Smooth muscle cell (in vitro differentiated cells): ENCODE measurements at regions not wholly inside any gene's neighbourhood (a gene's known extent, or its start where the extent isn't known, plus 50 kb on each side); places are given as distances from the start of the nearest gene placed in this dataset.

Experiments
- DNase-seq: peaks from one replicate; lab custom pipeline; 2025; ENCODE audit not compliant: unreplicated experiment; lab: John Stamatoyannopoulos, UW
- H2AFZ ChIP-seq: fragments of 200-600 bp; sonication (generic); 2 replicates; pipeline ENCODE4 v1.6.0; 2016; ENCODE audit warnings: antibody characterized with exemption, low read depth, mild to moderate bottlenecking
- H3F3A ChIP-seq: fragments of 200-600 bp; sonication (generic); 2 replicates; pipeline ENCODE4 v1.6.0; 2017; ENCODE audit warnings: antibody characterized with exemption, low read depth
- H3K27ac ChIP-seq: fragments of 200-600 bp; sonication (generic); 2 replicates; pipeline ENCODE4 v1.5.1; 2016; ENCODE audit warnings: low read depth, mild to moderate bottlenecking
- H3K27me3 ChIP-seq: fragments of 200-600 bp; sonication (generic); 2 replicates; pipeline ENCODE4 v1.6.1; 2016; ENCODE audit warnings: low read depth, mild to moderate bottlenecking
- H3K36me3 ChIP-seq: fragments of 200-600 bp; sonication (generic); 2 replicates; pipeline ENCODE4 v1.5.1; 2016; ENCODE audit warnings: low read depth
- H3K4me1 ChIP-seq: fragments of 200-600 bp; sonication (generic); 2 replicates; pipeline ENCODE4 v1.5.1; 2016; ENCODE audit warnings: low read depth
- H3K4me2 ChIP-seq: fragments of 200-600 bp; sonication (generic); 2 replicates; pipeline ENCODE4 v1.6.0; 2016; ENCODE audit warnings: mild to moderate bottlenecking
- H3K4me3 ChIP-seq: fragments of 200-600 bp; sonication (generic); 2 replicates; pipeline ENCODE4 v1.5.1; 2016; ENCODE audit warnings: mild to moderate bottlenecking
- H3K79me2 ChIP-seq: fragments of 200-600 bp; sonication (generic); 2 replicates; pipeline ENCODE4 v1.6.0; 2016; ENCODE audit warnings: low read depth, mild to moderate bottlenecking
- H3K9ac ChIP-seq: fragments of 200-600 bp; sonication (generic); 2 replicates; pipeline ENCODE4 v1.6.0; 2016; ENCODE audit warnings: low read depth
- H3K9me3 ChIP-seq: fragments of 200-600 bp; sonication (generic); replicated peaks from 2 replicates; pipeline ENCODE4 v1.5.1; 2016; ENCODE audit warnings: low read depth
- H4K20me1 ChIP-seq: fragments of 200-600 bp; sonication (generic); 2 replicates; pipeline ENCODE4 v1.6.0; 2016; ENCODE audit warnings: low read depth
- WGBS: methylation state at CpG from one replicate; pipeline ENCODE4 v1.1.7; 2016; ENCODE audit warnings: low lambda C conversion rate; 5-methylcytosine and 5-hydroxymethylcytosine counted together
- TF ChIP-seq, protein P1 (sequence below): fragments of 200-600 bp; sonication (generic); IDR thresholded peaks from 2 replicates; pipeline ENCODE4 v1.5.1; 2017; ENCODE audit warnings: borderline replicate concordance, mild to moderate bottlenecking, antibody characterized with exemption; ENCODE audit not compliant: insufficient read depth, poor library complexity, severe bottlenecking

GRCh38 chr1:170789063-170789462 is 125.1 kb downstream of the PRRX1 start:
- Histone ChIP-seq H3K27ac (no peak overlapping the region), H3K9me3 (no peaks in the 10 kb centered on the region), H3K4me2 (no peak overlapping the region), H2AFZ (no peak overlapping the region), H3F3A (no peaks in the 10 kb centered on the region), H3K79me2 (no peaks in the 10 kb centered on the region), H4K20me1 (no peaks in the 10 kb centered on the region), H3K4me3 (no peak overlapping the region), H3K9ac (no peak overlapping the region), H3K27me3 (no peaks in the 10 kb centered on the region), H3K4me1 (no peaks in the 10 kb centered on the region), H3K36me3 (no peaks in the 10 kb centered on the region)
- TF ChIP-seq, protein P1, sequence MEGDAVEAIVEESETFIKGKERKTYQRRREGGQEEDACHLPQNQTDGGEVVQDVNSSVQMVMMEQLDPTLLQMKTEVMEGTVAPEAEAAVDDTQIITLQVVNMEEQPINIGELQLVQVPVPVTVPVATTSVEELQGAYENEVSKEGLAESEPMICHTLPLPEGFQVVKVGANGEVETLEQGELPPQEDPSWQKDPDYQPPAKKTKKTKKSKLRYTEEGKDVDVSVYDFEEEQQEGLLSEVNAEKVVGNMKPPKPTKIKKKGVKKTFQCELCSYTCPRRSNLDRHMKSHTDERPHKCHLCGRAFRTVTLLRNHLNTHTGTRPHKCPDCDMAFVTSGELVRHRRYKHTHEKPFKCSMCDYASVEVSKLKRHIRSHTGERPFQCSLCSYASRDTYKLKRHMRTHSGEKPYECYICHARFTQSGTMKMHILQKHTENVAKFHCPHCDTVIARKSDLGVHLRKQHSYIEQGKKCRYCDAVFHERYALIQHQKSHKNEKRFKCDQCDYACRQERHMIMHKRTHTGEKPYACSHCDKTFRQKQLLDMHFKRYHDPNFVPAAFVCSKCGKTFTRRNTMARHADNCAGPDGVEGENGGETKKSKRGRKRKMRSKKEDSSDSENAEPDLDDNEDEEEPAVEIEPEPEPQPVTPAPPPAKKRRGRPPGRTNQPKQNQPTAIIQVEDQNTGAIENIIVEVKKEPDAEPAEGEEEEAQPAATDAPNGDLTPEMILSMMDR: no peak
- 85% methylated on average over 2 of the region's 2 CpGs for WGBS
- DNase-seq: no peak

DNA sequence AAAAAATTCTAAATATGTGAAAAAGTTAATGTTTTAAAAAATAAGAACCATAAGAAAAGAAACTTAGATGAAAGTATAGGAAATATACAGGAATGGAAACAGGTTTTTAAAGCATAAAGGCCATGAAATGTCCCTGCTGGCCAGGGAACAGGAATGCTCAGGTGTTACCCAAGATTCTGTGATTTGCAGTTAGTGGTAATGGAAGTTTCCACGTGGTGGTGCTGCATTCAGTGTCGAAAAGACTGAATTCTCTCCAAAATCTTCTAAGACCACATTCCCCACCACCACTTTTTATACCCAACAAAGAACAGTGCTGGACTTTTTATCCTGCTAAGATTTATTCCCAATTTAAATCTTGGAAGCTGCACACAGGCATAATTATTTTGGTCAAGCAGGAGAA is 126.2 kb downstream of the PRRX1 start:
- no peaks in the 10 kb centered on the region for H3K79me2 ChIP-seq
- 37% methylated on average over 2 of the region's 2 CpGs for WGBS
- H3K4me2 ChIP-seq: no peak overlapping the region
- no peaks in the 10 kb centered on the region for H3K36me3 ChIP-seq
- no peaks in the 10 kb centered on the region for H3F3A ChIP-seq
- no peak for DNase-seq
- TF ChIP-seq, protein P1: no peak
- H3K9ac ChIP-seq: no peak overlapping the region
- no peak overlapping the region for H2AFZ ChIP-seq
- H3K9me3 ChIP-seq: no peaks in the 10 kb centered on the region
- no peaks in the 10 kb centered on the region for H4K20me1 ChIP-seq
- no peaks in the 10 kb centered on the region for H3K4me1 ChIP-seq
- no peak overlapping the region for H3K4me3 ChIP-seq
- H3K27me3 ChIP-seq: no peaks in the 10 kb centered on the region
- no peak overlapping the region for H3K27ac ChIP-seq

DNA sequence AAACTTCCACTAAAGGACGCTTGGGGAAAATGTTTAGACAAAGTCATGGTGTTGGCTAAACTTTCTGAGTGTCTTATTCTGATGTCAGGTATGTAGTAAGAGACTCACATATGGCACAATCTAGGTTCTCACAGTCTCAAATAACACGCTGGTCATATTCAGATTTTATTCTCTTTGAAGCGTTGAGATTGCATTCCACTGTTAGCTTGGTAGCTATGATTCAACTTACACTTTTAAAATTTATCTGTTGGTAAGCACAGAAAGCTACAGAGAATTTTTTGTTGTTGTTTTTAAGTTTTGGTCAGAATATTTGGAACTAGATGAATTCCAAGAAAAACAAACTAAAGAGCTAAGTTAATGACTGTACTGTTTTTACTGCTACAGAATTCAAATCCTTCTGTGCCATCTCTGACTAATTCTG is 126.7 kb downstream of the PRRX1 start:
- Histone ChIP-seq H2AFZ (no peak overlapping the region), H3K79me2 (no peaks in the 10 kb centered on the region), H3K27ac (no peak overlapping the region), H3K4me3 (no peak overlapping the region), H3K4me1 (no peaks in the 10 kb centered on the region), H3K4me2 (no peak overlapping the region), H4K20me1 (no peaks in the 10 kb centered on the region), H3K36me3 (no peaks in the 10 kb centered on the region), H3K9ac (no peak overlapping the region), H3K9me3 (no peaks in the 10 kb centered on the region), H3F3A (no peaks in the 10 kb centered on the region), H3K27me3 (no peaks in the 10 kb centered on the region)
- DNase-seq: no peak
- WGBS: 78% methylated on average over 3 of the region's 3 CpGs
- TF ChIP-seq, protein P1: no peak

DNA sequence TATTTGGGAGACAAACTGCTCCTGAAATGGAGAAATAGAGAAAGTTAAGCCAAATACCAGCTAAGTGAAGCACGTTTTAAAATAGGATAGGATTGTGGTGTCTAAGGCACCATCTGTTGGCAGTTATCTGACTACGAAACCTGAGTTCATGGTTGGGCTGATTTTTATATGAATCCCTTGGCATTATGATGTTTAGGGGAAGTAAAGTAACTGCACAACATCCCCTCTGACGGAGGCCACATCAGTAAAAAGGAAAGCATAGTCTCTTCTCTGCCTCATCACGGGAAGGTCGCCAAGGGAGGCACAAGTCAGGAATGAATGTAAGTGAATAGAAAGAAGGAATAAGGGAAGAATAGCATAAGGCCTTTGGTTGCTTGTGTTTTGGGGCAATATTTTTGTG is 128.0 kb downstream of the PRRX1 start:
- H3F3A ChIP-seq: no peaks in the 10 kb centered on the region
- no peak overlapping the region for H2AFZ ChIP-seq
- H3K27ac ChIP-seq: no peak overlapping the region

More for the DNA sequence above, 128.0 kb downstream of the PRRX1 start:
- H3K4me1 ChIP-seq: no peaks in the 10 kb centered on the region
- TF ChIP-seq, protein P1: no peak
- no peaks in the 10 kb centered on the region for H3K27me3 ChIP-seq
- no peak overlapping the region for H3K9ac ChIP-seq
- no peak overlapping the region for H3K4me2 ChIP-seq
- no peaks in the 10 kb centered on the region for H4K20me1 ChIP-seq
- H3K79me2 ChIP-seq: no peaks in the 10 kb centered on the region
- WGBS: 86% methylated on average over 5 of the region's 5 CpGs
- no peaks in the 10 kb centered on the region for H3K9me3 ChIP-seq
- H3K4me3 ChIP-seq: no peak overlapping the region
- no peaks in the 10 kb centered on the region for H3K36me3 ChIP-seq
- DNase-seq: no peak
